ENCODE measurements at regions not wholly inside any gene's neighbourhood (a gene's known extent, or its start where the extent isn't known, plus 50 kb on each side); places are given as distances from the start of the nearest gene placed in this dataset.
A peak's percentile ranks its signal among the peaks of the same experiment; 100 is the strongest.

DNA sequence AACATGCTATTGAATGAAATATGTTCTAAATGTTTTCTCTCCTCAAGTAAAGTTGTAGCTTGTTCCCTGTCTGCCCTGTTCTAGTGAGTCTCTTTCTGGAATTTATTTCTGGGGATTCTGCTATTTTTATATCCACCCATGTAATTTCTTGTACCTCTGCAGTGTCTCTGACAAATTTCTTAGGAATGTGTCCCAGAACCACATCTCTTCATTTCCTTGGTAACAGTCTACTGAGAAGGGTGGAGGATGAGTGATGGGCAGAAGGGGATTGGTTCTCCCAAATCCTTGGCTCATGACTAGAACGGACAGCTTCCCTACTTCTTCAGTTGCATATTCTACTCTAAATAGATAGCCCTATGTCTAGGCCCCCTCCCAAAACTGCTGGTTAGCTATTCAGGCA is 490.6 kb upstream of the LINC00305 start:
- peak; percentile 50 to 52 for DNase-seq (ENCODE audit: low read depth in 2 of 2)

DNA sequence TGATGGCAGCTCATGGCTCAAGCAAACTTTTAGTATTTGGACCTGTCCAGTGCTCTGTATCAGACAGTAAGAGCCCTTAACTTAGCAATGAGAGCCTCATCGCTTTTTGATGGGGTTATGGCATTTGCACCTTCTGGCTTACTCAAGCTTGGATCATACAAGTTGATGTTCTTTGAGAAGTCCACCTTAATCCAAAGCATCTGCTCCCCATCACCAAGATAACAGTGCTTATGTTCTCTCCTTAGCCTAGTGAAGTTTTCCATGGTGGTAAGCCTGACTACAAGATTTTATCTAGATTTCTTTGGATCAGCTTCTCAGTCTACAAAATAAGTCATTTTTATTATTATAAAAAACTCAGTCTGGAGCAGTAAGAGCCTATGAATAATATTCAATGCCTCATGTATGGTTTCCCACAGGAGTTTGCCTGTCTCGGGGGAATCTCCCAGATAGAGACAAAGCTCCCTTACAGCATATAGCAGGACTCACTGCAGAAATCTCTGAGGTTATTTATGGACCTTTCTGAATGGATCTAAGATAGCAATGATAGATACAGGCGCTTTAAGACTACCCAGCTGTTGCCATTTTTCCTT is 472.2 kb upstream of the LINC00305 start:
- no peak for DNase-seq (ENCODE audit: low read depth in 2 of 2)

DNA sequence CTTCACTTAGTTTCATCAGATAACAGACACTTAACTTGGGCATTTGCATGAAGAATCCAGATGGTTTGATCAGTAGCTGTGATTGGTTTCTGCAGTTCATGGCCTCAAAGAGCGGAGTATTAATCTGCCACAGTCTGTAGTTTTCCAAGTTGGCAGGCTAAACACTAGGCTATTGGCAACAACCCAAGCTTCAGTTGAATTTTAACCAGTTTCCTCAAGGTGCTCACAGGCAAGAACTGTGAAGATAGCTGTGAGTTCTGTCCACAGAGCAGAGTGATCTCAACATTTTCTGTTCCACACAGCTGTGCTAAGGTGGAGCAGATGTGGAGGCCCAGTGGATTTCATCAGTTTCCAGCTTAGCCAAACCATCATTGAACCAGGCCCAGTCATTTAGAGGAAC is 469.5 kb upstream of the LINC00305 start:
- DNase-seq (ENCODE audit: low read depth in 2 of 2): no peak

DNA sequence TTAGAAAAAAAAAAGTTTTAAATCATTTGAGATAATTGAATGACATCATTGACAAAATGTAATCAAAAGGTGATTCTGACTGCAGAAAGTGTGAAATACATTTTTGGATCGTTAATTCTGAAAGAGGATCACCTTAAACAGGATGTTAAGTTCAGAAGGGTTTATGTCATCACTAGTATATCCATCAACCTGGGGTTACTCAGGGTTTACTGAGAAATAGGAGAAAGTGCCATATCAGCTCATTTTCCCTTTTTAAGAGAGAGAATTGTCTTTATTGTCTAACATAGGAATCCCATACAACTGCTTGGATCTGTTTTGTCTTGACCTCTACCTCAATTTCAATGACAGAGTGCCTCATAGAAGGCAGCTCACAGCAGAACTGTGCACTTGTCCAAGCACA is 466.1 kb upstream of the LINC00305 start:
- no peak for DNase-seq (ENCODE audit: low read depth in 2 of 2)

DNA sequence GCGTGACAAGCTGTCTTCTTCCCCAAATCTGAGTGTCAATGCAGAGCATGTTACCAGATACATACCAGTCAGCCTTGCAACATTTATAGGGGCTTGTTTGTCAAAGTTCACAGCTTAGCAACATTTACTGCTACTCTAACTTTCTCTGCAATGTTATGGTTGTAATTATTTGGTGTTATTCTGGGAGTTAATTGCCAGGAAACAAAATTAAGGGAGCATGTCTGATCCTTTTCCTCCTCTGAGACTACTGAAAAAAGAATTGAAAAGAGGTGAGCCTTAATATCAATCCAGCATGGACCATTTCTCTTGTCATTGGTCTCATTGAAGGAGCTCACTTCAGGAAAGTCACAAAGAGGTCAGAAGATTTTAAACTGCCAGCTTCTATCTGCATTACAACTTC is 465.6 kb upstream of the LINC00305 start:
- no peak for DNase-seq (ENCODE audit: low read depth in 2 of 2)

DNA sequence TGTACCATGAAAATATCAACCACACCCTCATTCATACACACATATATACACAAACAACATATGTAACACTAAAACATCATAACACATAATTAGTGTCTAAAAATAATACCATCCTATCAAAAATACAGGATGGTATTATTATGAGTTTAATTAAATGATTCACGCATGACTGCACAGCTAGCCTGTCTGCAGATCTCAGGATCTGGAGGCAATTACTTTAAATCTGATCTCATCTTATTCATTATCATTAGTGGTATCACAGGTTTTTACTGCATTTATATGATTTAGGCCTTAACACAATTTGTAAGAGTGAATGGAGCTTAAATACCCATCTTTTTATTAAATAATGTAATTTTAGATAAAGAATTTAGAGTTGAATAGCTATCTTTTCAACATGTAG is 443.4 kb upstream of the LINC00305 start:
- DNase-seq (ENCODE audit: low read depth in 2 of 2): no peak

DNA sequence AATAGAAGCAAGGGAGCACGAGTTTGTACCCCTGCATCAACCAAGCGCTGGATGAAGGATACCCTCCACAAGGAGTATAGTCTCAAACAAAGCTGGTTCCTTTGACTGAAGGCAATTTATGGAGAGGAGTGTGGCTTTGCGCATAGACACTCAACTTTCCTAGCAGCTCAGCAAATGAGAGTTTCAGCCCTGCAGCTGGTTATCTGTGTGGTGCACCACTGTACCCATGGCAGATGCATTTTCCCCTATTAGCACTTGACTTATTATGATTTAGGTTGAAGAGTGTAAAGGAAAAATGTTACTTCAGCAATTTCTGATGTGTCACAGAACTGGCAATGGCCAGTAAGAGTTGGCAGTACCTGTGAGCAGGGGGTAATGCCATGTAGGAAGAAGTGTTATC is 440.1 kb upstream of the LINC00305 start:
- DNase-seq (ENCODE audit: low read depth in 2 of 2): no peak

DNA sequence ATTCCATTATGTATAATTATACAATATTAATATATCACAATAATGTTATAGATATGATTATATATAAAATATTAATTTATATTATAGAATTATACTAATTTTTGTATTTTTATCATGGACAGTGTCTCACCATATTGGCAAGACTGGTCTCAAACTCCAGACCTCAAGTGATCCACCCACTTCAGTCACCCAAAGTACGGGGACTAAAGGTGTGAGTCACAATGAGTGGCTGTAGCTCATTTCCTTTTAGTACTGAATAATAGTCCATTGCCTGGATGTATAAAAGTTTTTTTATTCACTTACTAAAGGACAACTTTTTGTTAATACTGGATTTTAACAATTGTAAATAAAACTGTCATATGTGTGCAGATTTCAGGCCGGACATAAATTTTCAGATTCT is 417.6 kb upstream of the LINC00305 start:
- DNase-seq (ENCODE audit: low read depth in 2 of 2): no peak

DNA sequence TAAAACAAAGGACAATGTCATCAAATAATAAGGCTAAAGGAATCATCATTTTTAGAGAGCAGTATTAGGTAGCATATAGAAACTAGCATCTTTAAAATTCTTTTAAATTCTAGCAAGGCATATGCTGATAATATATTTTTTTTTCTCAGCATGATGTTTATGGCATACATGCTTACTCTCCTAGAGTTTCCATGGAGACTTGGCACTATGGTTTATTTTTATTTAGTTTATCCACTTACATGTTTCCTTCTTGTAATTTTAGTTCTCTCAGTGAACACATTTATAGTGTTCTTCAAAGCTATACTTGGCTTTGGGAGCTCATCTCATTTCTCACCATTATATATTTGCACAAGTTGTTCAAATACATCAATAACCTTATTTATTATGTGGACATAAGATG is 413.8 kb upstream of the LINC00305 start:
- DNase-seq (ENCODE audit: low read depth in 2 of 2): no peak

DNA sequence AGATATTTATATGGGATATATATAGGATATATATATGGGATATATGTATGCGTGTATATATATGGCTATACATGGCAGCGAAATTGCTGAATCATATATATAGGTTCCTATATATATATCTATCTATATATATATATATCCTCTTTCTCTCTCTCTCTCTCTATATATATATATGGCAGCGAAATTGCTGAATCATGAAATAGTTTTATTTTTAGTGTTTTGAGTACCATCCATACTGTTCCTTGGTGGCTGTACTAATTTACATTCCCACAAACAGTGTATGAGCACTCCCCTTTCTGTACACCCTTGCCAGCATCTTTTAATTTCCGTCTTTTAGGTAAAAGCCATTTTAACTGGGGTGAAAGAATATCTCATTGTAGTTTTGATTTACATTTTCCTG is 397.6 kb upstream of the LINC00305 start:
- no peak for DNase-seq (ENCODE audit: low read depth in 2 of 2)

DNA sequence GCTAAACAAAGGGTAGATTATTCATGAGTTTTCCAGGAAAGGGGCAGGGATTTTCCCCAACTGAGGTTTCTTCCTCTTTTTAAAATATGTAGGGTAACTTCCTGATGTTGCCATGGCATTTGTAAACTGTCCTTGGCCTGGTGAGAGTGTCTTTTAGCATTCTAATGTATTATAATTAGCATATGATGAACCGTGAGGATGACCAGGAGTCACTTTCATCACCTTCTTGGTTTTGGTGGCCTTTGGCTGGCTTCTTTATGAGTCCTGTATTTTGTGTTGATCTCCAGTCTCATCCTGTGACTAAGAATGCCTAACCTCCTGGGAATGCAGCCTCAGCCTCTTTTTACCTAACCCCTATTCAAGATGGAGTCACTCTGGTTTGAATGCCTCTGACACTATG is 391.0 kb upstream of the LINC00305 start:
- no peak for DNase-seq (ENCODE audit: low read depth in 2 of 2)

DNA sequence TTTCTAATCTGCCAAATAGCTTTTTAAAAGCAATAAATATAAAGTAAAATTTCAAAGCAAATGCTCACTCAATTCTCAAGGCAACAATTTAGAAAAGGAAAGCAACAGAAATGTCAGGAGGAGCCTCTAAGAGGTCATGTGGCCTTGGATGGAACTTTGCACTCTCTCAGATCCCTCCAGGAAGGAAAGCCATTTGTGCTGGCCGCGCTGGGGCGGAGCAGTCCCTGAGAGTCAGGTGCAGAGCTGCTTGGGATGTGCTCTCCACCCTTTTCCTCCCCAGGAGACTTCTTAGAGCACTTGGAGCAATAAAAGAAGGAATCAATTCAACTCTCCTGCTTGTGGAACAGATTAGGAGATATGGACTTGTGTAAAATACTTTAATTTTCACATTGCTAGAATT is 379.8 kb upstream of the LINC00305 start:
- no peak for DNase-seq (ENCODE audit: low read depth in 2 of 2)

DNA sequence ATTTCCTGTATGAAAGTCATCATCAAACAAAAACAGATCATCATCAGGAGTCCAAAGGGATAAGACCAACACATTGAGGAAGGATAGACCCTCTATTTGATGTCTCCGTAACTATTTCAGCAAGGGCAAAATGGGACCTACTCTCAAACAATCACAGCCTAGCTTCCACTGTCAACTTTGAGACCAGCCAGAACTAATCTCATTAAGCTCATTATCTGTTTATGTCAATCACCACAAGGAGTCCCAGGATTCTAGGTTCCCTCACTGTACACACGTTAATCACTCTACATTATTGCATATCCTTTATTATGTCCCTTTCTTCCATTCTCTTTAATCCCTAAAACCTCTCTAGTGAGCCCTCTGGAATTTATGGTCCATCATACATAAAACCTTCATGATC is 370.3 kb upstream of the LINC00305 start:
- no peak for DNase-seq (ENCODE audit: low read depth in 2 of 2)

DNA sequence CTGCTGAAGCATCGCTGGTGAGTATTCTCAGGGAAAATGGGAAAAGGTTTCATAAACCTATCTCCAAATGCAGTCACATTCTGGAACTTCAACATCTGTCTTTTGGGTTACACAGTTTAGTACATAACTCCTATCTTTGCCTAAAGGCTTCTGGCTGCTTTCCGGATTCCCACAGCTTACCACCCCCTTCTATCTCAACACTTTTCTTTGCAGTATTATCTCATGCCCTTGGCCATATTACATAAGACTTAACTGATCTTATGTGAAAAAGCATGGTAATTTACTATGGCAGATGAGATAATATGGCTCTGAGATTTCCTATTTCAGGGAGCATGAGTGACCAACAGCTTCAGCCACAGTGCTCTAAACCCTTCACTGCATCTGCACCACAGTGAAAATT is 369.3 kb upstream of the LINC00305 start:
- DNase-seq (ENCODE audit: low read depth in 2 of 2): no peak

DNA sequence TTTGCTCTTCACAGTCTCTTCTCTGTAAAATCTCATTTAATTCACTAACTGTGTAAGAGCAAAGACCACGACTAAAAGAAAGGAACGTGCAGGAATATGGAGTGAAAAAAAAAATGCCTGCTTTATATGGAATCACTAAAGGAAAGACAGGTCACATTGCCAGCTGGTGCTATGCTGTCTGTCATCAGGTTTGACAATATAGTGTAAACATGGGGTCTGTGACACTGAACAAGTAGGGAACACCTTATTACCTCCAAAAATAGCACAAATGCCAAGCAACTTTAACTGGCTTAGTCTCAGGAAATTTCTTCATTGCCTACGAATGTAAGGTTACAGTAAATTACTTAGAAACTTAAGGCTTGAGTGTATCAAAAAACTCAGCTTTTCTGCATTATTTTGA is 364.5 kb upstream of the LINC00305 start:
- DNase-seq (ENCODE audit: low read depth in 2 of 2): no peak

DNA sequence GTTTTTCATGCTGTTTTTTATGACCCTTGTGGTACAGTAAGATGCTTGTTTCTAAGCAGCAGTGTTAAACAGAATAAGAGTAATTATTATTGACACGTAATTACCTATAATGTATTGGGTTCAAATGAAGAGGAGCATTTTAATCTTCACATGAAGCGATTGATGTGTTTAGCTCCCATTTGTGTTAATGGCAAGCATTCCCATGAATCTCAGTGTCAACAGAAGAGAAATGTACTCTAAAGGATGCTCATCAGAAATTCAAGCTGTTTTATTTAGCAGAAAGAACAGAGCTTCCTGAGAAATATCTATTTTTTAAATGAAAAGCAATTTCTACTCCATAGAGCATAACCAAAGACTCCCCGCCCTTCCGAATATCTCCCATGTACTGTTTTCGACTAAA is 341.3 kb upstream of the LINC00305 start:
- no peak for DNase-seq (ENCODE audit: low read depth in 2 of 2)

DNA sequence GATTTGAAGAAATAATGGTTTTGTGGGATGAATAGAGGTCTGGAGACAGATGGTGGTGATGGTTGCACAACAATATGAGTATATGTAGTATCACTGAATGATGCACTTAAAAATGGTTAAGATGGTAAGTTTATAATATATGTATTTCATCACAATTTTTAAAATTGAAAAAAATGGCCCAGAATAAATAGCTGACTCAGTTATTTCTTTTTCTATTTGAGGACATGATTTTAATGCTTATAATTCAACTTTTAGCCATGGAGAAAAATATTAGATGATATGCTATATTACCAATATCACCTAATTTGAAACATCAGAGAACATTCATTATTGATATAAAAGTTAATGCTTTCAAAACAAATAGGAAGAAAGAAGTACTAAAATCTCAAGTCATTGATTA is 339.8 kb upstream of the LINC00305 start:
- DNase-seq (ENCODE audit: low read depth in 2 of 2): no peak

DNA sequence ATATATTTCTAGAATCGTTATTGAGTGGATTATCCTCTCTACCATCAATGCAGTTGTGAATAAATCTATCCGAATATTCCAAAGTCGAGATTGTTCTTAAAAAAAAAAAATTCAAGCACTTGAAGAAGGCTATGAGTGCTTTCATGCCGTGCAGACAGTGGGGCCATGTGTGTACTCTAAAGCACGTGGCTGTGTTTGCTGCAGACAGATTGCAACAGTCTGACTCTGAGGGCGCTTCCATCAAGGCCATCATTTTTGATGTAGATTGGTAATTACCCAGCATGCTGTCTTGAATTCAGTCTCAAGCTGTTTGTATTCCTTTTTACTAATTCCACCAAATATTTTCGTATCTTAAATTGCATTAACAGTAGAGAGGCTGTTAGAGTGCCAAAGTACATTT is 325.9 kb upstream of the LINC00305 start:
- no peak for DNase-seq (ENCODE audit: low read depth in 2 of 2)

DNA sequence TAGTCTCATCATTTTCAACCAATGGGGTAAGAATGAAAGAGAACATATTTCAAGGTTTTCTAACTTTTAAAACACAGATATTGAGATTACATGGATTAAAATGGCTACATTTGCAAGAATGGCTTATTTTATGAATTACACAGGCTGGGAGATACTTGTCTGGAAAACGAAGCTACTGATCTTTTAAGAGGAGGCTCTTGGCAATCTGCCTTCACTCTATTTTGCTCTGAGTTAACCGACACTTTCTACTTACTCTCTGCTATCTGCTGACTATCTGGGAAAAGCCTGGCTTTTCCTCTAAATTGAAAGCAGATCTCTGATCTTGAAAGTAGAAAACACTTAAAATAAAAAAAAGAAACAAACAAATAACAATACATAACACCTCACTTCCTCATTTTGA is 325.4 kb upstream of the LINC00305 start:
- DNase-seq (ENCODE audit: low read depth in 2 of 2): no peak

DNA sequence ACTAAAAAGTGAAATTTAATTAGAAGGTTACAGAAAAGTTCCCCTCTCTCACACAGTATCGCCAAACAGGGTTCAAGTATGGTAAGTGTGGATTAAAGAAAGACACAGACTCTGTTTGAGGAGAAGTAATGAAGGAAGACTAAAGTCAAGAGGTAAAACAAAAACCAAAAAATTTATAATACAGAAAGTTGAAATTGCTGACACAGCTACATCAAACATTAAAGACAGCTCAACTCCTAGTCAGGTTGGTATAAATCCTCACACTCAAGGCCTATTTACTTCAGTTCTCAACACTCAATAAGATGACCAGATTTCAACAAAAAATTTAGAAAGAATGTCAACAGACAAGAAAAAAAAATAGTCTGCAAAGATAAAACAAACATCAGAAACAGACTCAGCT is 300.5 kb upstream of the LINC00305 start:
- DNase-seq (ENCODE audit: low read depth in 2 of 2): no peak

DNA sequence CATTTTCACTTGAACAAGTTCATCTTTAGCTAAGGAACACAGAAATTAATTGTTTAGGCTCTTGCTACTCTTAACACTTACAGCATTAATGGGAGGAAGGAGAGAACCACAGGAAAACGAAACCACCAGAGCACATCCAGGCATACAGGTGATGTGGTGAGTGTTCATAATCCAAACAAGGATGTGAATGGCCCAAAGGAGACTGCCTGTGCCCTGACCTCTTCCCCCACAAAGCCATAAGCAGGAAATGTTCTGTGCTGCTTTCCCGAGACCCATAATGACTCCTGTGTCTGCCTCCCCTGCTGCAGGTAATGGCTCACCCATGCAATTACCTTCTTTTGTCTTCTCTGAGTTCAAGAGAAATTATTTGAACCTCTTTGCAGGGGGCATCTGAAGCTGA is 295.9 kb upstream of the LINC00305 start:
- DNase-seq (ENCODE audit: low read depth in 2 of 2): no peak

DNA sequence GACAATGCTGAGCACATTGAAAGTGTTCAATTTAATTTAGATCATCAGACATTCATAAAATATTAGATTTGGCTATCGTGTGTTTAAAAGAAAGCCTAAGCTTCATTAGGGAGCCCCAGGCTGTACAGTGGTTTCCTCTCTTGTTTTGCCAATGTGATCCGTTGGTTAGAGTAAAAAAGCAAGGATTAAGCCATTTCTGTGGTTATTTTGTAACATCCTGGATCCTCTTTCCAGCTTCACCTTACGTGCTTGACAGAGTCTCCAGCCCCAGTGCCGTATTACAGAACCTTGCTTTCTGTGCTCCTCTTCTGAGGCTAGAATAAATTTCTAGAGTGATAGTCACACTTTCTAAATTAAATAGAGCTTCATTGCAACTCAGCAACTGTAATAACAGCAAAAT is 289.3 kb upstream of the LINC00305 start:
- no peak for DNase-seq (ENCODE audit: low read depth in 2 of 2)

DNA sequence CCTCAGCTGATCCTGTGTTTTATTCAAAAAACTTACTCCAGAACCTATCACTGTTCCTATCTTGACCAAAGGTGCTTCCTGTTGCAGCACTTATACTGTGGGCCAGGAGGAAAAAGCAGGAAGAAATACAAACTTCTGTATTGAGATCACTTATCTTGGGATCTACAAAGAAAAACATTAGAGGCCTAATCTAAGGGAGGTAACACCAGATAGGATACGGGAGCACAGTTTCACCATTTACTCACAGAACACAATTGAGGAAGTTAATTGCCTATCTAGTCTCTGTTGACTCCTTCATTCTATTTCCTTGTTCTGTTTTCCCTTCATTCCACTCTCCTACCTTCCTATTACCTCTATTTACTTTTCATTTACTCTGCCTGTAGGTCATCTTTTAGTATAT is 287.2 kb upstream of the LINC00305 start:
- no peak for DNase-seq (ENCODE audit: low read depth in 2 of 2)

DNA sequence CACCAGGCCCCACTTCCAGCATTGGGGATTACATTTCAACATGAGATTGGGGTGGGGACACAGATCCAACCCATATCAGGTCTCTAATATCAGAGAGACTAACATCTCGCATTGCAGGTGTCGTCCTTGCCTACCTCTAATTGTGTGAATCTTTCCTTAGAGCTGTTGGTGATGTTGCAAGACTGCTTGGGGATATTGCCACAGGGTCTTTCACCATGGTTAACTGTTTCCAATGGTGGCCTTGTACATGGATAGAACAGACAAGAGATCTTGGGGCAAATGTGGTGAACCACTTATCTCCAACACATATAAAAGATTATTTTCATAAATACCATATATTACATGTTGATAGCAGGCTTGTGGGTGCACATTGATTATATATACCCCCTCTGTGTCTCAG is 270.3 kb upstream of the LINC00305 start:
- DNase-seq (ENCODE audit: low read depth in 2 of 2): no peak

DNA sequence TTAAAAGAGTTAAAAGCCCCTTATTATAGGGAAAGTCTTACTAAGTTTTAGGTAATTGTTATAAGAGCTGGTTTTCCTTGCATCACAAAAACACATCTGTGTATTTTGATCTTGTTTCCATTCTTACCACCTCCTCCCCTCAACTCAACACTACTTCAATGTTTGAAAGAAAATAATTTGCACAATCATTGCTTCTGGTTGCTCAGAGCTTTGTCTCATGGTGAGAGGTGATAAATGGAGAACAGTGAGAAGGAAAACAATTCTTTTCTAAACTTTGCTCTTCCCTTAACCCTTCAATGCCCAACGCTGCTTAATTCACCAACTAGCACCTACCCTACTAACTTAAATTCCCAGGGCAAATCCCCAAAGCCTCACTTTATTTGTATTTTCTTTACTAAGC is 268.1 kb upstream of the LINC00305 start:
- DNase-seq (ENCODE audit: low read depth in 2 of 2): no peak
